GM18907 (cell line): ENCODE measurements at regions not wholly inside any gene's neighbourhood (a gene's known extent, or its start where the extent isn't known, plus 50 kb on each side); places are given as distances from the start of the nearest gene placed in this dataset.
"Not testable (repeated sequence)": the region's sequence is repeated elsewhere in the genome, so short reads cannot be mapped to it uniquely, and the experiment has no call there.

ENCODE experiments used
- ATAC-seq: cut with Tn5 transposase; IDR thresholded peaks from one replicate; pipeline ENCODE4 v1.9.1; 2021; ENCODE audit warnings: mild to moderate bottlenecking, moderate library complexity; ENCODE audit not compliant: unreplicated experiment

DNA sequence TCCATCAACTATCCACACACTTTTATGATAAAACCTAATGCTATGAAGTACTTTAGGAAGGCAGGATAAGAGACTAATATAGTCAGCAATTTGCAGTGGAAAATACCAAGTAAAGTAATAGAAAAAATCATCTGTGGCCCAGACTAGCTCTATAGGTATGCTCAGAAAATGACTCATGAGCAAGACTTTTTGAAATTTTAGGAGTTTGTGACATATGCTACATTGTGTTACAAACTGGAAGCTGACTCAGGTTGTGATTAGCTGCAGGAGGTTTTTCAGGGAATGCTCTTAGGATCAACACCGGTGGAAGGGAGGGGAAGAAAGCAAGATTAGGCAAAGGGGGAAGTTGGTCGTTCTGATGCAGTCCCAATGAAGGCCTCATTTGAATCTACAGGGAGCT lies 56.1 kb downstream of the FEZF1 start:
- no peak for ATAC-seq

DNA sequence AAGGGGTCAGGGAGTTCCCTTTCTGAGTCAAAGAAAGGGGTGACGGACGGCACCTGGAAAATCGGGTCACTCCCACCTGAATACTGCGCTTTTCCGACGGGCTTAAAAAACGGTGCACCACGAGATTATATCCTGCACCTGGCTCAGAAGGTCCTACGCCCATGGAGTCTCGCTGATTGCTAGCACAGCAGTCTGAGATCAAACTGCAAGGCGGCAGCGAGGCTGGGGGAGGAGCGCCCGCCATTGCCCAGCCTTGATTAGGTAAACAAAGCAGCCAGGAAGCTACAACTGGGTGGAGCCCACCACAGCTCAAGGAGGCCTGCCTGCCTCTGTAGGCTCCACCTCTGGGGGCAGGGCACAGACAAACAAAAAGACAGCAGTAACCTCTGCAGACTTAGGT lies 65.8 kb downstream of the FEZF1 start:
- ATAC-seq: not testable (repeated sequence)

DNA sequence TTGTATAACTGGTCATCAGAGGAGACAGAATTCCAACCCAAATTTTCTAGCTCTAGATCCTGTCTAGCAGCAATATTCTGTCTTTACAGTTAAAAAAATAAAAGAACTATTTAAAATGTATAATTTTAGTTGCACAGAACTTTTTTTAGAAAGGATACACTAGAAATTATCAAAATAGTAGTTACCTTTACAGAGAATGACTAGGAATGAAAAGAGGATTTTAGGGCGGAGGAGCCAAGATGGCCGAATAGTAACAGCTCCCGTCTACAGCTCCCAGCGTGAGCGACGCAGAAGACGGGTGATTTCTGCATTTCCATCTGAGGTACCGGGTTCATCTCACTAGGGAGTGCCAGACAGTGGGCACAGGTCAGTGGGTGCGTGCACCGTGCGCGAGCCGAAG lies 66.3 kb downstream of the FEZF1 start:
- not testable (repeated sequence) for ATAC-seq

DNA sequence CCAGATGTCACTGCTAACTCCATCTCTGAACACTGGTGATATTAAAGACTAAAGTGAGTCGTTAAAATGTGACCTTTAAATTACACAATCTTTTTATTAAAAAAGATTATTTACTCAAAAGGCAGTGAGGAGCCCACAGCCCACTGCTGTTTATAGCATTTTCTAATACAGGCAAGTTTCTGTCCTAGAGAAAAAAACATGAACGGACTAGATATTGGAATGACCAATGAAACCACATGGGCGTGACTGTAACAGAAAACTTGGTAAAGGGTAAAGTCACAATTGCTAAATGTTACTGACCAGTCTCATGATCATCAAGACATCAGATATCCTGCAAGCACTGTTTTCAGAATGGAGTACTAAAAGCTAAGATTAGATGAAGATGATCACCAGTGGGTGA lies 78.7 kb downstream of the FEZF1 start:
- no peak for ATAC-seq

DNA sequence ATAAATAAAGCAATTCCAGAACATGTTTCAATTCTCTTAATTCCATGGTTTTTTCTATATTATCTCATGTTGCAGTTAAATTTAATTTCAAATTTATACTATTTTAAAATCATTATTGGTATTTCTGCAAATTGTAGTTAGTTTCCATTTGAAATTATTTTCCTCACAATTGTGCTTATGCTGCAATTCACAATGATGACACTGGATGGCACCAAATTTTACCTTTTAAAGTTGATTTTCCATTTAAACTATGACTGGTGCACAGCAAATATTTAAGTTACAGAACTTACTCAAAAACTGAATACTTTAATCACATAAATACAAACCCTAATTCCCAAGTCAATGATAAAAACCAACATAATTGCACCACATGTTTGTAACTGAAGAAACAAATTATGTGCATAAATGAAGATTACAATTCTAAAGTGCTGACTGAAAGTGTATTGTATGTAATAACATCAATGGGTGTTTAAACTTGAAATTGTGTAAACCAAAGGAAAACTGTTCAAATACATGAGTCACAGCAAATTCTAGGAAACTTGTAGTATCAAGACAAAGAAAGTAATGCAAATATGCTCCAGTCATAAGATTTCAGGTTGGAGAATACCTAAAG lies 75.3 kb upstream of the AASS start:
- peak; percentile 56 for ATAC-seq

DNA sequence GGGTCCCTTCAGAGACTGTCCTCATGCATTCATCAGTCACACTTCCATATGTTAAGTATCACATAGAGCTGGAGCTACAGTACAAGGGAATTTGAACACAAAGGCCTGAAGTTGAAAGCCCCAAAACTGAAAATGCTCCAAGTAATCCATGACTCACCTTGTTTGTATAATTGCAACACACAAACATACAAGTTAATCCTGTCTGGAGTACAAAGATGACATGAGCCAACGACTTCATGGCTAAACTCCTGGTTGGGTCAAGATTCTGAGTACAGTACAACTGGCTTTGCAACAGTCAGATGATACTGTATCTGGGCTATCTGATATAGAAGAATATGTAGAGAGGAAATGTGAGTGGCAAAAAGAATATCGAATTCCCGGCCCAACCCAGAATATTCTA lies 73.1 kb upstream of the AASS start:
- no peak for ATAC-seq

DNA sequence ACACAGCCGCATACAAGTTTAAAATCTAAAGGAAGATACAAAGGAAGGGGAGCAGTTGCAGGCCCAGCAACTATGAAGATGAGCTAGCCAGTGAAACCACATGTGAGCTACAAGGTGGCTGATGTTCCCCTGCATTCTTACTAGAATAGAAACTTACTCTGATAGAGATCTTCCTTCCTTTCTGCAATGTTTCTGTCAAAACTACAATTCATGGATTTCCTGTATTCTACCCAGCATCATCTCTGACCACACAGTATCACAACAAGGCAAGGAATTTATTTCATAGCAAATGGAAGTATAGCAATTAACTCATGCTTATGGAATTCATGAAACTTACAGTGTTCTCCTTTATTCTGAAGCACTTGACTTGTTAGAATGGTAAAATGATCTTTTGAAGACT lies 68.7 kb upstream of the AASS start:
- no peak for ATAC-seq

DNA sequence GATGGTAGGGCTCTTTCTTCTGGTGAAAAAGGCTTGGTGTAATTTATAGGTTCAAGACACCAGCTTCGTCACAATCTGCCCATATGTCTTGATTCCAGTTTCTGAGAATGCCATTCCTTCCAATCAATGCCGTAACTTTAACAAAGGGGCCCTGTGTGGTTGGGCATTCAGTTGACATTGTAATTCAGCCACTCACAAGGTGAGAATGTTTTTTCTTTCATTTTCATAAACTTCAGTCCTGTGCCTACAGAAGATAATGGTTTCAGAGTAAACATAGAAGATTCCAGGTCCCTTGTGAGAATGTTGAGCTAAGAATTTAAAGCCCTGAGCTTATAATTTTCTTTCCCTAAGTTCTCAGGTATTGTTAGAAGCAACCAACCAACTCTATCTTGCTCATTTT lies 67.3 kb upstream of the AASS start:
- no peak for ATAC-seq

DNA sequence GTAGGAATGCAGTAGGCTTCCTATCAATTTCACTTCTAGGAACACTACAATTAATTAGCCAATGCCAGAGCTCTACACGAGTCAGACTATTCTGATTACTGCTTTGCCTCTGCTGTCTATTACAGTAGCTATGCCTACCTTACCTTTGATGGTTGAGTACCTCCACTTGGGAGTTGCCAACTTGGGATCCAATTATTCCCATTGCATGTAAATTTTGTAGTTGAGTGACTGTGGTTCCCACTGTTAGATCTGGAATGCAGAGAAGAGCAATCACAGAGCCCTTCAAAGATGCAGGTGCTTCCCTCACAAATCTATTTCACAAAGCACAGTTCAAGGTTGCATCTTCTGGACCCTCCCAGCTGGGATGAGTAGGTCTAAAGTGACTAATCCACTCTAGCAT lies 62.9 kb upstream of the AASS start:
- no peak for ATAC-seq

DNA sequence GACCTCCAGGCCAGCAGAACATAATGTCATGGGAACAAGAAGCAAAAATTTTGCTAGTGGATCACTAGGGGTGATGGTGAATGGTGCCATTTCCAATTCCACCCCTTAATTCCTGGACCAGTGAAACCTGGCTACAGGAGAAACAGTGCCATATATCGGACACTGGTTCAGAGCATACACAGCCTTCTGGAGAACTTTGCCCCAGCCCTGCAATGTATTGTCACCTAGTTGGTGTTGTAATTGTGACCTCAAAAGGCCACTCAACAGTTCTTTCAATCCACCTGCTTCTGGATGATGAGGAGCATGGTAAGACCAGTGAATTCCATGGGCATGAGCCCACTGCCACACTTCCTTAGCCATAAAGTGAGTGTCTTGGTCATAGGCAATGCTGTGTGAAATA lies 59.8 kb upstream of the AASS start:
- no peak for ATAC-seq

DNA sequence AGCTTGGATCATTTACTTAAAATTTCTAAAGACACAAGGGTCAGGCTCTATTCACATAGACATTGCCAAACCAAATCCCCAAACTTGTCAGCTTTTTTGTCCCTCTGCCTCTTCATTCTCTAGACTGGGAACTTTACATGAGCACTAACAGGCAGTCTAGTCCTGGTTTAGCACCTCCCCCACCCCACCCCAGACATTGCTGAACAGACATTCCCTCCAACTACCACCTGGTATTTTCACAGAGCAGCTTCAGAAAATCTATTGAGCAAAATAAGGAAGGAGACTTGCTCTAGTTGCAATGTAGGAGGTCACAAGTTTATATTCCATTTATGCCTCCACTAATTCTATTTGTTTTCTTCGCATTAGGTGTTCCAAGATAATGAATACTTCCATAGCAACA lies 56.8 kb upstream of the AASS start:
- no peak for ATAC-seq

DNA sequence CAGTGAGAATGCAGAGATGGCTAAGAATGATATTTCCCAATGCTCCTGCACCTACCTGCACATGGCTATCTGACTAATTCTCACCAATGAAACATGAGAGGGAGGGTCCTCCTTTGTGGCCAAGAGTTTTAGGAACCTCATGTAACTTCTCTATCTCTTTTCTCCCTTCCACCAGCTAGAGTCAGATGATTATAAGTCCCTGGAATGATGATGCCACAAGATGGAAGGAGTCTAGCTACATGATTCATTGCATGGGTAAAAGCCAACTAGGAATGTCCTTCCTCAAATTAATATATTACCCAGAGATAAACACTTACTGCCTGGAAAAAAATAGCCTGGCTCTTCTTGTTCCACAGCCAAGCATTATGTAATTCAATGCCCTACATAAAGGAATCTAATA lies 55.1 kb upstream of the AASS start:
- no peak for ATAC-seq

DNA sequence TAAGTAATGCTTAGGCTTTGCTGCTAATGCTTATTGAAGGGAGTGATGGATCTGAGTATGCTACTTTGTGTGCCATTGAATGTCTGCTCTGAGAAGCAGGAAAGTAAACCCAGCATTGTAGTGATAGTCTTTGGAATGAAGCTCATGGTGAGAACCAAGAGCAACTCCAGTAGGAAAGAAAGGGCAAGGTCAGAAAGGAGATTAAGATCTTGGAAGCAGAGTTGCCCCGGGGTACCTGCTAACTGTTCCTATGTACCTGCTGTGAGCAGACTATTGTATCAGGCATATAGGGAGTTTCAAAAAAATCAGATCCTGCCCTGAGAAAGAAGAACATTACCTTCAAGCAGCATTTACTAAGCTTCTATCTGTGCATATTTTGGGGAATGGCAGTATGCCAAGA lies 54.5 kb upstream of the AASS start:
- no peak for ATAC-seq
